Esophagus muscularis mucosa (tissue), 4 donors: ENCODE measurements at regions not wholly inside any gene's neighbourhood (a gene's known extent, or its start where the extent isn't known, plus 50 kb on each side); places are given as distances from the start of the nearest gene placed in this dataset.

ENCODE experiments used
- CTCF ChIP-seq, 3 experiments: fragments of 200-600 bp in 2 of 3; fragments of 450-650 bp in 1 of 3; sonication (generic) in 2 of 3; IDR thresholded peaks; one replicate each; pipeline ENCODE4 v1.5.1; 2017 to 2019; ENCODE audit warnings: antibody characterized with exemption in 3 of 3, mild to moderate bottlenecking in 2 of 3, moderate library complexity in 1 of 3
- EP300 ChIP-seq: sonication (generic); formaldehyde crosslinking; IDR thresholded peaks from one replicate; pipeline ENCODE4 v1.6.1; 2017; ENCODE audit warnings: antibody characterized with exemption
- POLR2A ChIP-seq: fragments of 450-650 bp; IDR thresholded peaks from one replicate; pipeline ENCODE4 v1.6.1; 2017; ENCODE audit warnings: antibody characterized with exemption, moderate library complexity, mild to moderate bottlenecking, low read depth
- POLR2AphosphoS5 ChIP-seq, 2 donors: sonication (generic); formaldehyde crosslinking; IDR thresholded peaks; one replicate each; pipeline ENCODE4 v1.6.1; 2017; ENCODE audit warnings: antibody characterized with exemption in 2 of 2

- no peak for TF ChIP-seq CTCF (IDR thresholded peaks at IDR 0.05)
- no peak for TF ChIP-seq POLR2A
- TF ChIP-seq EP300, result no peak
- no peak for TF ChIP-seq POLR2AphosphoS5 (IDR thresholded peaks at IDR 0.05)
Observed at GRCh38 chr5:101024299-101024698, 121.2 kb upstream of the ST8SIA4 start.
